ENCODE measurements at regions not wholly inside any gene's neighbourhood (a gene's known extent, or its start where the extent isn't known, plus 50 kb on each side); places are given as distances from the start of the nearest gene placed in this dataset.

DNA sequence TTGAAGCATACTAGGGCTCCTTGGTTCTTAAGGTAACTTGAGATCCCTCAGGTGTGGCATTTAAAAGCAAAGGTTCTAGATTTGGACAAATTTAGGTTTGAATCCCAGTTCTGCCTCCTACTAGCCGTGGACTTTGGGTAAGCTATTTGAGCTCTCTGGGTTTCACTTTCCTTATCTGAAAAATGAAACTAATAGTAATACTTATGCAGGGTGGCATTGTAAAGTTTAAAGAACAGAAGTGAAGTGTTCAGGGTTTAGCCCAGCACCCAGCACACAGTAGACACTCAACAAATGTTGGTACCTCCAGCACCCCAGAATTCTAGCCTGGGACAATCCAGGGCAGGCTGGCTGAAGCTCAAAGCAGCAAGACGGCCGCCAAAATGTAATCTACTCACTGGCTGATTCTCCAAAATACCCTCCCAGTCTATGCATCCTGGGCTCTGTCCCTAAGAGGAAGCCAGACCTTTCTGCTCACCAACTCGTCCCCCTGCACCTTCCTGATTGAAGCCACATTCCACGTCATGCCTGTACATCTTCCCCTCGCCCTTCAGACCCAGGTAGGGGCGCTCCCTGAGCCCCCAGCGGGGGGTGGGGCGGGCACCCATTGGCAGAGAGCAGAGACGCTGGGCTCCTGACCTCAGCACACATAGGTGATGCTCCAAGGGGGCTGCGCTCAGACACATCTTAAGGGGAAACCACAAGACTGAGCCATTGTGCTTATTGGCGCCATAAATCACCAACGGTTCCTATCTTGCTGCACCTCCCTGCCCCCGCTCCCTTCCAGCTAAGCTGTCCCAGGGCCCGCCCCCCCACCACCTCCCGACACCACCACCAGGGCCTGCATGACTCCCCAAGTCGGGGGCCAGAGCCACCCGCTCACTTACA lies 160.6 kb downstream of the BCOR start:
- DNase-seq (ENCODE audit: low read depth, low spot score) = no peak

DNA sequence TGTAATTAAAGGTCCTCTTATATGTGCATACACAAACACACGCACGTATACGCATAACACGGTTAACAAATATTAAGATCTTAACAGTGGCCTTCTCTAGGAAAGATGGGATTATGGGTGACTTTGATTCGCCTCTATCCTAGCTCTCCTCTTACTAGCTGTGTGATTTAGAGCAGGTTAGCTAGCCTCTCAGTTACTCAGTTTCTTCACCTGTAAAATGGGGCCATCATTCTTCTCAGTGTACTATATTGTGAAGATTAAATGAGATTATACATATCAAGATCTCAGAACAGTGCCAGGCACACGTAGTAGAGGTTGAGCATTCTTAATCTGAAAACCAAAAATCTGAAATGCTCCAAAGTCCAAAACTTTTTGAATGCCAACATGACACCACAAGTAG lies 159.3 kb downstream of the BCOR start:
- no peak for DNase-seq (ENCODE audit: low read depth, low spot score)

DNA sequence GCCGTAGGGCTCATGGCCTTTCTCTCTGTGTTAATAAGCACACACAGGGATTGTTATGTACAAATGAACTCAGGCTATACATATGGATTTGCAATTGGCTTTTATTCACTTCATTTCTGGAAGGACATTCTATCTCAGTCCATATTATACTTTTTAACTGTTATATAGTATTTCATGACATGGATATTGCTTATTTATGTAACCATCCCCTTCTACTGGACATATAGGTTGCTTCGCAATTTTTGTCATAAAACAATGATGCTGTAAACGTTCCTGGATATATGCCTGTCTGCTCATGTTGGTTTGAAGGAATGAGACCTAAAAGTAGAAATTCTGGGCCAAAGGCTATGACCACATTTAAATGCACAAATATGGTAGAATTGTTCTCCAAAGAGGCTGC lies 158.1 kb downstream of the BCOR start:
- DNase-seq (ENCODE audit: low read depth, low spot score) = no peak

DNA sequence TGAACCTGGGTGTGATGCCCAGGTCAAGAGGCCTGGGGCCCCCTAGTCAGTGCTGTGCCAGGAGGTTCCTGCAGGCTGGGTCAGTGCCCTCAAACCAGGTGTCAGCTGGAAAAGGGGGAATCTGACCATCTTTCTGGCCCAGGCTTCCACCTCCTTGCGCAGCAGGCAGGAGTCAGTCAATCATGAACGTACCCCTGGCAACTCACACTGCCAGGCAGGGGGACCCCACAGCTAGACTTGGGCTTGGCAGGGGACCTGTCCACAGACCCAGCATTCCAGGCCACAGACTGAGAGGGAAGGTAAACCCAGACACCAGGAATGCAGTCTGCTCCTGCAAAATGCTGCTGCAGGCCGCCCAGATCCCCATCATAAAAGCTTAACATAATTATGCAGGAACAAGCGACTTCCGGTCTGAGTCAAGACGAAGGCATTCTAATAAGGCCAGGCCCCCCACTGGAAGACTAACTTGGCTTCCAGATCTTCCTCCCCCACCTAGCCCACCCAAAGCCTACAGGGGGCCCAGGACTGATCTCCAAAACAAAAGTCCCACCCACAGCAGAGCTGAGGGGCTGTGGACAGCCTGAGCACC lies 156.3 kb downstream of the BCOR start:
- no peak for DNase-seq (ENCODE audit: low read depth, low spot score)

DNA sequence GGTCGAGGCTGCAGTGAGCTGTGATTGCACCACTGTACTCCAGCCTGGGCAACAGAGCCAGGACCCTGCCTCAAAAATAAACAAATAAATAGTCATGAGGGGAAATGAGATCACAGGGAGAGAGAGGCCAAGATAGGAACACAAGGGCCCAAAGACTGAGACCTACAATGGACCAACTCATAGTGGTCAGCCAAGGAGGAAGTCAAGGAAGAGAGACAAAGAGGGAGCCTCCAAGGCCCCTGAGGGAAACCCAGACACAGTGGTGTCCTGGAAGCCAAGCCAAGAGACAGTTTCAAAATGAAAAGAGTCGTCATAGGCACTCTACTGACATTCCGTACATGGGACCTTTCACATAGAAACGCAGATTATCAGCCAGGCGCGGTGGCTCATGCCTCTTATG lies 153.3 kb downstream of the BCOR start:
- no peak for DNase-seq (ENCODE audit: low read depth, low spot score)

DNA sequence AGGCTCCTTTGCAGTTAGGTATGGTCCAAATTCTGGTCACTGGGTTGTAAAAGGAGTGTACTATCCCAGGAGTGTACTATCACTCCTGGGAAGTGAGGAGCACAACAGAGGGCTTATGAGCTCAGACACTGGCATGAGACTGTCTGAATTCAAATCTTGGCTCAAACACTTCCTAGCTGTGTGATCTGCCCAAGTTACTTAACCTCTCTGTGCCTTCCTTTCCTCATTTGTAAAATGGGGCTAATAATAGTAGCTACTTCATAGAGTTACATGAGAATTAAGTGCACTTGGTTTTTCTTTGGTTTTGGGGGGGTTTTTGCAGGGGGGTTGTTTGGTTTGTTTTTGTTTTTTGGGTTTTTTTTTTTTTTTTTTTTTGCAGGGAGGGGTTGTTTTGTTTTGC lies 152.0 kb downstream of the BCOR start:
- DNase-seq (ENCODE audit: low read depth, low spot score) = no peak

DNA sequence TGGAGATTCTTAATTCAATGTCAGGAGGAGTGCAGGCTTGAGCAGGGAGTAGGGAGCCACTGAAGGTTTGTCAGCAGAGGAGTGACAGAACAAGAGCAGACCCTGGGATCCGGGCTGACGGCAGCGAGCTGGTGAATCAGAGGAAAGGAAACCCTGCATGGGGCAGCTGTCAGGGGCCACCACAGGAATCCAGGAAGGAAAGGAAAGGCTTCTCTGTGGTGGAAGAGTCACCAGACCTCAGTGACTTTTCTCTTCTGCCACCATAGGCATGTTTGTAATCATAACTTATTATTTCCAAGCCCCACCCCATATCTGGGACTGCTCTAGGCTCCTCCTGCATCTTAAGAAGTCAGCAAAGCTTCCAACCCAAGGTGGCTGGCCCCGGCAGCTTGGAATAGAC lies 150.9 kb downstream of the BCOR start:
- peak; percentile 2 for DNase-seq (ENCODE audit: low read depth, low spot score)

DNA sequence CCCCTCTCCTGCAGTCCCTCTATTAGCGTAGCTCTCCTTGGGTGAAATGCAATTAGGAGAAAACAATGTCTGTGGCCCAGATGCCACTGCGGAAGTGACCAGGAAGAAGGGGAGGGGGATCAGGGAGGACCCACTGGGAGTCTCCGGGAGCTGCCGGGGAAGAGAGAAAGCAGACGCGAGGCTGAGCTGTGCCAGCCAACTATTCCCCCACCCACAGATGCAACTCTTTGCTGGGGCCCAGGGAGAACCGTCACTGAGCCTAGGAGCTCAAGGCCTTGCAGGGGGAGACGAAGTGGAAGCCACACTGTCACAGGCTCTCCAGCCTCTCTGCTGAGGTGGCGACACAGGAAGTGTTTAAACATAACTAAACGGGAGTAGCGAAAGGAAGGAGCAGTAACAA lies 149.2 kb downstream of the BCOR start:
- no peak for DNase-seq (ENCODE audit: low read depth, low spot score)

DNA sequence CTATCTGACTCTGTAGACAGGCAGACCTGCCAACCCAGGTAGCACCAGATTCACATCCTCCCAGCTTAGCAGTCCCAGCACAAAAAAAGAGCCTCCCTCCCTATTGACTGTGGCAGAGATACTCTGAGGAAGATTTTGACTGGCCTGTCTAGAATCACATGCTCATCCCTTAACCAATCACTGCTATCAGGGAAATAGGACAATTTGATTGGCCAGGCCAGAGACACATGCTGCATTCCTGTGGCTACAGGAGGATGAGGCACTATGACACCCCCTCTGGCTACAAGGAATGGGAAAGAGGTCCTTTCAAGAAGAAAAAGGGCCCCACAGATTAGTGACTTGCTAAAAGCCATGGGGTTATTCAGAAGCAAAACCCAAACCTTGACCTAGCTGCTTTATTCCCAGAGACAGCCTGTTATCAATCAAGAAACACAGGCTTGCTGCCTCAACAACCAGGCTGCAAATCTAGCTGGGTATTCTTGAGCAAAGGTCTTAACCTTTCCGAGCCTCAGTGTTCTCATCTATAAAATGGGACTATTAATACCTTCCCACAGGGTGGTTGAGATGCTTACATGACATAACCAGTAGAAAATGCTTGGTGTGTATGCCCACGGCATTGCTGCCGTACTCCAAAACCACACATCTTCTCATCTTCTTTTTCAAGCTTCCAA lies 147.6 kb downstream of the BCOR start:
- DNase-seq (ENCODE audit: low read depth, low spot score) = no peak

DNA sequence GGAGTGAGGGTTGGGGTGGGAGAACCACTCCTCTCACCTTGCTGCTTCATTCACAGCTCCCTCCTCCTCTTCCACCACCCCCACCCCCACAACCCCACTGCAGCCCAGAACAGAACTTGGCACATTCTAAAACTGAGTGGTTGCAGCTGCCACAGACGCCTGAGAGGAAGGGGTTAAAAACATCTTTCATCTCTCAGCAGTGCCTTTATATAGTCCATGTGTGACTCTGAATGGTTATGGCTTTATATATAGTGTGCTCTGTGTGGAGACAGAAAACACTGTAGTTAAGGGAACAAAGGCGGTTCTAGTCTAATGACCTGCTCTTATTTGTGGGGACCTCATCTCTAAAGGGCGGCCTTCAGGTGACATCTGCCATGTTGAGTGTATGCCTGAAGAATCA lies 144.8 kb downstream of the BCOR start:
- DNase-seq (ENCODE audit: low read depth, low spot score) = no peak

DNA sequence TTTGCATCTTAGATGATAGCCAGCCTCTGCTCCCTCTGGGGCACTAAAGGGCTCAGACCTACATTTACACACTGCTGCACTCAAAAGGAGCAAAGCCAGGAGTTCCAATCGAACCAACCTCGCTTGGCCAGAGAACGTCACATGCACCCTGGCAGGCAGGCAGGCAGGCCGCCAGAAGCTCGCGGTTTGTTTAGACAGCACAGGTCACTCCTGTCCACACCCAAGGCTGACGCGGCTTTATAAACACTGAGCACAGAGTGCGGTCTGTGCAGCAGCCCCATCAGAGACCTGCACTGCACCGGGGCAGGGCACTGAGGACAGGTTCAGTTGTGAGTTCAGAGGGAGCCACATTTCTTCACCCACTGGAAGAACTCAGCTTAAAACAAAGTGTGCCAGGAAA lies 143.9 kb downstream of the BCOR start:
- peak; percentile 43 for DNase-seq (ENCODE audit: low read depth, low spot score)

DNA sequence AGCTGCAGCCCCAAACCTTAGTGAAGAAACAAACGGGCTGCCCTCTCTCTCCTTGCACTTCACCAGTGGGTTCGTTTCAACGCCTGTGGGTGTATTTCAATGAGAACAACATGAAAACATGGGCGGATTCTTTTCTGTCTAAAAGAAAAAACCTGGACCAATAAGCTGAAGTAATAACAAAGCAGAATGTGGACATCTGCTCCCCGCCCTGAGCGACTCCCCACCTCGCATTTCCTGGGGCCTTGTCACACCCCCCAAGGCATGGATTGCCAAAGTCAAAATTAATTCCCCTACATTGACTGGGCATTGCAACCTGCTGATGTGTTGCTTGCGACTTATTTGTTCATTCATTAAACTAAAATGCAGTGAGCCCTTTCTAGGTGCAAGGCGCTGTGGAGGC lies 142.9 kb downstream of the BCOR start:
- no peak for DNase-seq (ENCODE audit: low read depth, low spot score)

DNA sequence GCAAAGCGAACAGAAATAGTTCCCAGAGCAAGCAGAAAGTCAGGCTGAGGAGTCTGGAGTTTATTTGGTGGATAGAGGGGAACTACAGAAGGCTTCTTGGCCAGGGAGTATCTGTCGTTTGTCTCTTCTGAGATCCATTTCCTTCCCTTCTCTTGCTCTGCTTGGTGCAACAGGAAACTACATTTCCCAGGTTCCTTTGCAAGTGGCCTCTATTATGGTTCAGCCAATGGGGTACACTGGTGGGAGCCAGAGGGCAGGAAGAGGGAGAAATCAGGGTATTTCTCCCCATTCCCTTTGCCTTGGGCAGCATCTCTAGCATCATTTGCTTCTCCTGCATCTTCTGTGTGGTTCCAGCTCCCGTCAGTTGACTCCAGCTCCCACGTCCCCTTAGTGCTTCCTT lies 142.1 kb downstream of the BCOR start:
- DNase-seq (ENCODE audit: low read depth, low spot score) = no peak

DNA sequence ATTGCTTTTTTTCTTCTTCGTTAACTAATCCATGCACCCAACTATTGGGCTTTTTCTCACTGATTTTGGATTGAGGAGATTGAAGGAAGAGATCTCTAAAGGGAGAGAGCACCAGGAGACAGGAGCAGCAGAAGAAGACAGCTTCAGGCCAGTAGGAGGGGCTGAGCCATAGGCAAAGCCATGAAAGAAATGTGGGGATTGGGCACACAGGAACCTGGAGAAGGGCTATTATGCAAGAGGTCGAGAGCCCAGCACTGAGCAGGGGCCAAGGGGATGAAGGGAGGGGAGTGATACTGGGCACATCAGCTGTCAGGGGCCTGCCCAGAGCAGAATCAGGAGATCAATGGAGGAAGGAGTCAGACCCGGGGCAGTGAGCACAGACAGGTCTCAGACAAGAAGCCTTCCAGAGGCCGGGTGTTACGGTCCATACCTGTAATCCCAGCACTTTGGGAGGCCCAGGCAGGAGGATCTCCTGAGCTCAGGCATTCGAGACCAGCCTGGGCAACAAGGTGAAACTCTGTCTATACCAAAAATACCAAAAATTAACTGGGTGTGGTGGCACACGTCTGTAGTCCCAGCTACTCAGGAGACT lies 140.9 kb downstream of the BCOR start:
- no peak for DNase-seq (ENCODE audit: low read depth, low spot score)

DNA sequence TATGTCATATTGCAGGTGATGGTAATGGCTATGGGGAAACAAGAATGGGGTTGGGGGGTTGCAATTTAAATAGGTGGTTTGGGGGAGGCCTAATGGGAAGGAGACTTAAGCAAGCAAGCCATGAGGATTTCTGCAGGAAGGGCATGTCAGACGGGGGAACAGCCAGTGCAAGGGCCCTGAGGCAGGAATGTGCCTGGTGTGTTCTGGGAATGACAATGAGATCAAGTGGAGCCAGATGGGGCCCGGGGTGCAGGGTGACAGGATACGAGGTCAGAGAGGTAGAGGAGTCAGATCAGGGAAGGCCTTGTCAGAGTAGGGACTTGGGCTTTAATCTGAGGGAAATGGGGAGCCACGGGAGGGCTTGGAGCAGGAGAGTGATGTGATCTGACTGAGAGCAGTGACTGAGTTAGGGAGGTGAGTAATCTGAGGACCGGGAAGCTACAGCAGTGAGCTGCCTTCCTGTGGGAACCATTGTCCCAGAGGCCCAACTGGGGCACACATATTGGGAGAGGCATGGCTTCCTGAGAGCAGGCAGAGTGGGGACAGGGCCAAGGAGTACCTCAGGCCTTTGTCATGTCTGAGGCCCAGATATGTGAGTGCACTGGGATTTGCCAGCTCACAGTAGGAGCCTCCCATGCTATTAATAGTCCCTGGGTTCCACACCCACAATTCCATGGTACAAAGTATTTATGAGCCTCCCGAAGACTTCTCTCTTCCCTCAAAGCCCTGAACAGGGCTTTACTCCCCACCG lies 139.8 kb downstream of the BCOR start:
- DNase-seq (ENCODE audit: low read depth, low spot score) = no peak

DNA sequence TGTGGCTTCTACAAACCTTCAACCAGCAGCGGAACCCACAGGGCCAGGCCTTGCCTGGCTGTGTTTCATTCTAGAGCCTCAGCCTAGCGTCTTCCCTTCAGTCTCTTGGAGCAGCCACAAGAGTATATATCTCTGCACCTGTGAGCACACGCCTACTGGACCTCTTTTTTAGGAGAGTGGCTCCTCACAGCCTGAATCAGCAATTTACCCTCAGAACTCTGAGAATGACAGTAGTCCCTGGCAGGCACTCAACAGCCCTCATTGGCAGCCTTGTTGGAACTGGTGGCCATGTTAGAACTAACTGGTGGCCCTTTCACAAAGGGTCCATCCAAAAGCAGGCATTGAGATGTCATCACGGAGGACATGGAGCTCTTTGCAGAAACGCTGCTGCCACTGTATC lies 138.9 kb downstream of the BCOR start:
- DNase-seq (ENCODE audit: low read depth, low spot score) = no peak

DNA sequence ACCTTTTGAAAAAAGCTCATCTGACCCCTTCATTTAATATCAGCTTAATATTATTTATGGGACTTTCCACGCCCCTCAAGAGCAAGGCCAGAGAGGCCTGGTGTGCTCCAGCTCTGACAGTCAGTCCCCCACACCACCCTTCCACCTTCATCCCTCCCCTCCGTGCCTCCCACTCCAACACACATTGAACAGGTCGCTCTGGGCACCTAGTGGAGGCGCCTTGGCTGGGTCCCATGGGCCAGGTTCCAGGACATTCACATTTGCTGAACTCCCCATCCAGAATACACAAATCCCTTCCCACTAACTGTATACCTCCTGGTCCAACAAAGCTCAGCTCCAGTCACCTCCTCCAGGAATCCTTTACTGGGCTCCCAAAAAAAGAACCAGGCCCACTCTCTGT lies 137.5 kb downstream of the BCOR start:
- no peak for DNase-seq (ENCODE audit: low read depth, low spot score)

DNA sequence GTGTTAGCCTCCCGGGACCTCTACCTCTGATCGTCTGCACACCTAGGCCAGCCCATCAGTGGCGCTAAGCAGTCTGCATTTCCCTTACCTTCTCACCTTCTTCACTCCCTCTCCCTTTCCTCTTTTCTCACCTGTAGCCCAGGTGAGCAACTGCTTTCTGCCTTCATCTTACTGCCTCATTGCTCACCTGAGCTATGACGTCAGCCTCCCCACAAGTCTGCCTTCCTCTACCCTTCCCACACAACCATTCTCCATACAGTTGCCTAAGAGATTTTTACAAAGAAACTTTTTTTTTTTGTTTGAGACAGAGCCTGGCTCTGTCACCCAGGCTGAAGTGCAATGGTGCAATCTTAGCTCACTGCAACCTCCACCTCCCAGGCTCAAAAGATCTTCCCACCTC lies 136.3 kb downstream of the BCOR start:
- DNase-seq (ENCODE audit: low read depth, low spot score) = no peak

DNA sequence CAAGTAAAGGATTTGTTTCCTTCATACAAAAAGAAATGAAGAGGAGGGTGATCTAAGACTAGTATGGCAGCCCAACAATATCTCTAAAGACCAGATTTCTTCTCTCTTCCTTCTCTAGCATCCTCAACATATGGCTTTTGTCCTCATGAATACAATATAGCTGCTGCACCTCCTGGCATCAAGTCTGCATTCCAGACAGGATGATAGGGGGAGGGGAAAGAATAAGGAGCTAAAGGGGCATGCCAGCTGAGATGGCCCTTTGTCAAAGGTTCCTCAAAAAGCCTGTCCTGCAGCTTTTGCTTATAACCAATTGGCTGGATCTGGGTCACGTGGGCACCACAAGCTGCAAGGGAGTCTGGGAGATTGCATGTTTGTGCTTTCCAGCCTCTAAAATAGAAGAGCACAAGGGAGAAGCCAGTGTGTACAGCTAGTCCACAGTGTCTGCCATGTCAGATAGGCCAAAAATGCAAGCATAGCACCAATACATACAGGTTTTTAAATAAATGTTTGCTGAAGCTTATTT lies 132.6 kb downstream of the BCOR start:
- no peak for DNase-seq (ENCODE audit: low read depth, low spot score)

DNA sequence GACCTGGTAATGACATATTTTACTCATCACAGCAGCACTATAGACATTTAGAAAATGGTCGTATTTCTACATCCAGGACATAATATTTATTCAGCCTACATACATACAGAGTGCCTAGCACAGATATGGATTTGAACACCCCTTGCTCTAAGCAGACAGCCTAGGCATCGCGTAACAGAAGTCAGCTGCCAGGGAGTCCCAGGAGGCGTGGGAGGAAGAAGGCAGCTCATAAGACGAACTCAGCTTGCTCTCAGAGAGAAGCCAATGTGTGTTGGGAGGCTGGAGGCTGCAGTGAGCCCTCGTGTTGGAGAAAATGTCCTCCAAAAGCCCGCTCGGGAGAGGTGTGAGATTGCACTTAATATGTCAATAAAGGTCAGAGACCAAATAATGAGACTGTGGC lies 131.6 kb downstream of the BCOR start:
- DNase-seq (ENCODE audit: low read depth, low spot score) = no peak

DNA sequence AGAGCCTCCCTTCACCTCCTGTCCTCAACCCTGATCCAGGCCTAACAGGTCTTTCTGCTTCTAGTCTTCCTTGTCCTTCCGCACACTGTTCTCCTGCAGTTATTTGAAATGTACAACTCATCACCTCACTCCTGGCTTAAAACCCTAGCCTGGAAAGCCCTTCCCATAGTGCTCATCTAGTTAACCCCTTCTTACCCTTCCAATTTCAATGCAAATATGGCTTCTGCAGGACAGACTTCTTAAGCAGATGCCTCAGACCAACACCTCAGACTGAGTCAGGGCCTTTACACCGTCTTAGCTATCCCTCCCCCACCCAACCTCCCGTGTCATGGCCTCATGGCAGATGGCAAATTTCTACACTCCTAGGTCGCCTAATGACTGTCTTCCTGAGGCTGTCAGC lies 130.4 kb downstream of the BCOR start:
- DNase-seq (ENCODE audit: low read depth, low spot score) = no peak

All from brain pericyte (primary cell).